Astrocyte (in vitro differentiated cells and primary cell): ENCODE measurements at regions not wholly inside any gene's neighbourhood (a gene's known extent, or its start where the extent isn't known, plus 50 kb on each side); places are given as distances from the start of the nearest gene placed in this dataset.

Source experiments
- CTCF ChIP-seq: IDR thresholded peaks from 2 replicates; pipeline ENCODE4 v1.5.1; 2011; ENCODE audit warnings: low read depth, mild to moderate bottlenecking, inconsistent platforms, low read length, moderate library complexity; ENCODE audit not compliant: insufficient read depth
- EZH2 ChIP-seq: IDR thresholded peaks from 2 replicates; pipeline ENCODE4 v1.6.1; 2012; ENCODE audit warnings: mild to moderate bottlenecking, low read length, inconsistent platforms; ENCODE audit not compliant: insufficient read depth

- TF ChIP-seq EZH2 (no peak), CTCF (no peak)
These were observed 411.1 kb downstream of the HDGFL1 start for GRCh38 chr6:22980446-22980845.
